GM10248 (cell line): ENCODE measurements at regions not wholly inside any gene's neighbourhood (a gene's known extent, or its start where the extent isn't known, plus 50 kb on each side); places are given as distances from the start of the nearest gene placed in this dataset.

Experiments used
- CTCF ChIA-PET: fragments of 300-600 bp; sonication (Branson Sonifier 250); formaldehyde crosslinking; extraction: SDS; loops from one replicate; lab custom pipeline; 2021; ENCODE audit warnings: antibody characterized with exemption; lab: Yijun Ruan, JAX
- POLR2A ChIA-PET: fragments of 350-650 bp; sonication (Branson Sonifier 250); formaldehyde crosslinking; extraction: SDS; loops from one replicate; lab custom pipeline; 2020; ENCODE audit warnings: antibody characterized with exemption; lab: Yijun Ruan, JAX
- DNase-seq: peaks from one replicate; pipeline ENCODE4 v3.0.0; 2012; ENCODE audit errors: extremely low spot score
- TF ChIP-seq, protein P1 (sequence below): IDR thresholded peaks from 2 replicates; pipeline ENCODE4 v1.5.1; 2012; ENCODE audit warnings: mild to moderate bottlenecking, low read depth; ENCODE audit errors: extremely low read depth, missing control alignments, control extremely low read depth

DNA sequence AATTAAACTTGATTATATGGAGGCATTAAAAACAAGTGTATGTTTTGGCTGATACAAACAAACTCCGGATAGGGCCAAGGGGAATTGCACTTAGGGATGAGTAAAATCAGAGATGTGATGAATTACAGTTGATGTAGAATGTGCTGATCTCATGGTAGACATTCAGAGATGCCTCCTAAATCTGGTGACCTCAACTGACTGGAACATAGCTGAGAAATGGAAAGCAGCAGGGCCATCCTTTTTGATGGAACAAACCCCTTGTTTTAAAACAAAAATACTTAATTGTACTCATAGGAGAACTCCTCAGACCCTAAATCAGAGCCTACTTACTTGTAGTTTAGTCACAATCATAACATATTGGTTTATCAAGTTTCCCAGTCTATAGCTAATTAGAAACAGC lies 122.8 kb downstream of the C12orf75 start:
- CTCF ChIA-PET, result interaction anchor here (1.9 kb wide), 1 partner anchor 11 kb away, joined by 5 read pairs; no protein-coding TSS in a partner anchor
- TF ChIP-seq, protein P1, sequence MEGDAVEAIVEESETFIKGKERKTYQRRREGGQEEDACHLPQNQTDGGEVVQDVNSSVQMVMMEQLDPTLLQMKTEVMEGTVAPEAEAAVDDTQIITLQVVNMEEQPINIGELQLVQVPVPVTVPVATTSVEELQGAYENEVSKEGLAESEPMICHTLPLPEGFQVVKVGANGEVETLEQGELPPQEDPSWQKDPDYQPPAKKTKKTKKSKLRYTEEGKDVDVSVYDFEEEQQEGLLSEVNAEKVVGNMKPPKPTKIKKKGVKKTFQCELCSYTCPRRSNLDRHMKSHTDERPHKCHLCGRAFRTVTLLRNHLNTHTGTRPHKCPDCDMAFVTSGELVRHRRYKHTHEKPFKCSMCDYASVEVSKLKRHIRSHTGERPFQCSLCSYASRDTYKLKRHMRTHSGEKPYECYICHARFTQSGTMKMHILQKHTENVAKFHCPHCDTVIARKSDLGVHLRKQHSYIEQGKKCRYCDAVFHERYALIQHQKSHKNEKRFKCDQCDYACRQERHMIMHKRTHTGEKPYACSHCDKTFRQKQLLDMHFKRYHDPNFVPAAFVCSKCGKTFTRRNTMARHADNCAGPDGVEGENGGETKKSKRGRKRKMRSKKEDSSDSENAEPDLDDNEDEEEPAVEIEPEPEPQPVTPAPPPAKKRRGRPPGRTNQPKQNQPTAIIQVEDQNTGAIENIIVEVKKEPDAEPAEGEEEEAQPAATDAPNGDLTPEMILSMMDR, result no peak
- no peak for DNase-seq
- POLR2A ChIA-PET, result no interaction called here

DNA sequence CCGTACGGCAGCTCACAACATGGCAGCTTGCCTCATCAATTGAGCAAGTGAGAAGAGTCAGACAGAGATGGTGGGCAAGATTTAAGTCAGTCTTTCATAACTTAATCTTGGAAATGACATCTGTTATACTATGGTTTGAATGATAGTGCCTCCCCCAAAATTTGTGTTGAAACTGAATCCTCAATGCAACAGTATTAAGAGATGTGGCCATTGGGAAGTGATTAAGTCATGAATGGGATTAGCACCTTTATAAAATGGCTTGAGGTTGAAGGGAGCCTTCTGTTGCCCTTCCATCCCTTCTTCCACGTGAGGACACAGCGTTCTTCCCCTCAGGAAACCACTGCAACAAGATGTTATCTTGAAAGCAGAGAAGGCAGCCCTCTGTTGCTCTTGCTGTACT lies 124.2 kb downstream of the C12orf75 start:
- TF ChIP-seq, protein P1, result no peak
- POLR2A ChIA-PET, result no interaction called here
- DNase-seq, result no peak
- CTCF ChIA-PET, result interaction anchor here (1.9 kb wide), 1 partner anchor 9 kb away, joined by 5 read pairs; no protein-coding TSS in a partner anchor

- ChIA-PET CTCF (interaction anchor here (1.9 kb wide), 1 partner anchor 9 kb away, joined by 5 read pairs; no protein-coding TSS in a partner anchor), POLR2A (no interaction called here)
- TF ChIP-seq, protein P1, result no peak
- no peak for DNase-seq
Observed at GRCh38 chr12:105455261-105455660, 124.8 kb downstream of the C12orf75 start.

- ChIA-PET CTCF (no interaction called here), POLR2A (no interaction called here)
- no peak for DNase-seq
- TF ChIP-seq, protein P1, result no peak
Observed at GRCh38 chr12:105457026-105457425, 126.5 kb downstream of the C12orf75 start.

DNA sequence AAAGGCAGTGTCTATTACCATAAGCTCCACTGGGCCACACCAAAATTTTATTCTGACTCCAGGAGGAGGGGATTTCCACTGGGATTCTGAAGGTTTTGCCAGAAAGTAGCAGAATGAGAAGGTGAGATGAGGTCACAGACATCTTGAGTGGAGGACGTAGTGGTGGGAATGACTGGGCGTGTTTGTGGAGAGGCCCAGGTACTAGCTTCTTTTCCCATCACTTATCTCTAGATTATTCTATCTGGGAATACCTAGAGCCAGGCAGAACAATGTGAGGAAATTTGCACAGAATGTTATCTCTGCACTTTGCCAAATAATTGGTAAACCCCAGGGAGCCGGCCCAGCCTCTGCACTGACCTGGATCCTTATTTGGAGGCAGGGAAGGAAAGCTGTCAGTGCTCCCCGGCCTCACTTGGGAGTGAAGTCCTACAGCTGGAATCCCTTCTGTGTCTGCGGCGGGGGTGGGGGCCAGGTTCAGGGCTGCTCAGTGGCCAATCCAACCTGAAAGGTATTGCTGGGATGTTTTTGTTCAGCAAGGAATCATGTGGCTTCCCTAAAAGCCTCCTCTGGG lies 129.4 kb downstream of the C12orf75 start:
- CTCF ChIA-PET, result interaction anchor here (1.1 to 1.3 kb wide), 2 partner anchors 8 to 10 kb away, joined by 3 read pairs; no protein-coding TSS in a partner anchor
- no peak for DNase-seq
- TF ChIP-seq, protein P1, result no peak
- POLR2A ChIA-PET, result no interaction called here

DNA sequence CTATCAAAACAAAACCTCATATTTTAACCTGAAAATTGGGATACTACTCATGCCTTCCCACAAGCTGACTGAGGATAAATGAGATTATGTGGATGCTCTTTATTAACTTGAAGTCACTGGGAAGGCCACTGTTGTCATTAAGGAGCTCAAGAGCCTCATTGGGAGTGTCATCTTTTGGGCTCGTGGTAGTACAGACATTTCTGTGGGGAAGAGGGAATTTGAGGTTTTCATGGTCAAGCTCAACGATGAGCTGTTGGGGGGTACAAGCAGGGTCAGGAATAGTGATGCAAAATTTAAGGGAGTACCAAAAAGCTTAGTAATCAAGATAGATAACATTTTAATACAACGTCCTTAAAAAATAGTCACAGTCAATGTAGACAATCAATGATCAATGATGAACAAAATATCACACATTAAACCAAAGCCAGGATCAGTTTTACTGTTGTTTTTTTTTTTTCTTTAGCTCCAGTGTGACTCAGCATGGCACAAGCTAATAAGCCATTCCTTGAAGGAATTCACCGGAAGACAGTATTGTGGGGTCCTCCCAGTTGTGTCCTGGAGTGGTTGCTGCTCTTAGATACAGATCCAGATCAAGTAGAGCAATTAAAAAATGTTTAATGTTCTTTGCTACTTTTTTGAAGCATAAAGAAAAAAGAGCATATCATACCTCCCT lies 130.9 kb downstream of the C12orf75 start:
- CTCF ChIA-PET, result interaction anchor here (0.7 kb wide), 1 partner anchor 71 kb away, joined by 4 read pairs; no protein-coding TSS in a partner anchor
- no peak for DNase-seq
- TF ChIP-seq, protein P1, result no peak

More for the DNA sequence above, 130.9 kb downstream of the C12orf75 start:
- POLR2A ChIA-PET, result no interaction called here
